ENCODE measurements at regions not wholly inside any gene's neighbourhood (a gene's known extent, or its start where the extent isn't known, plus 50 kb on each side); places are given as distances from the start of the nearest gene placed in this dataset.

GRCh38 chr12:22860926-22861325 is 236.0 kb downstream of the ETNK1 start:
- TF ChIP-seq, protein P1, sequence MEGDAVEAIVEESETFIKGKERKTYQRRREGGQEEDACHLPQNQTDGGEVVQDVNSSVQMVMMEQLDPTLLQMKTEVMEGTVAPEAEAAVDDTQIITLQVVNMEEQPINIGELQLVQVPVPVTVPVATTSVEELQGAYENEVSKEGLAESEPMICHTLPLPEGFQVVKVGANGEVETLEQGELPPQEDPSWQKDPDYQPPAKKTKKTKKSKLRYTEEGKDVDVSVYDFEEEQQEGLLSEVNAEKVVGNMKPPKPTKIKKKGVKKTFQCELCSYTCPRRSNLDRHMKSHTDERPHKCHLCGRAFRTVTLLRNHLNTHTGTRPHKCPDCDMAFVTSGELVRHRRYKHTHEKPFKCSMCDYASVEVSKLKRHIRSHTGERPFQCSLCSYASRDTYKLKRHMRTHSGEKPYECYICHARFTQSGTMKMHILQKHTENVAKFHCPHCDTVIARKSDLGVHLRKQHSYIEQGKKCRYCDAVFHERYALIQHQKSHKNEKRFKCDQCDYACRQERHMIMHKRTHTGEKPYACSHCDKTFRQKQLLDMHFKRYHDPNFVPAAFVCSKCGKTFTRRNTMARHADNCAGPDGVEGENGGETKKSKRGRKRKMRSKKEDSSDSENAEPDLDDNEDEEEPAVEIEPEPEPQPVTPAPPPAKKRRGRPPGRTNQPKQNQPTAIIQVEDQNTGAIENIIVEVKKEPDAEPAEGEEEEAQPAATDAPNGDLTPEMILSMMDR (IDR thresholded peaks at IDR 0.05) = no peak
- no peak for TF ChIP-seq EZH2 (IDR thresholded peaks at IDR 0.05; ENCODE audit: borderline replicate concordance, insufficient read depth, low read depth, low read length, poor library complexity, severe bottlenecking)

Measured in B cell (primary cell).